Activated T-cell treated with anti-CD3 and anti-CD28 coated beads, Interleukin-2, amount 50 U/mL, for 72 hours (primary cell): ENCODE measurements at regions not wholly inside any gene's neighbourhood (a gene's known extent, or its start where the extent isn't known, plus 50 kb on each side); places are given as distances from the start of the nearest gene placed in this dataset.
A peak's percentile ranks its signal among the peaks of the same experiment; 100 is the strongest.

Source experiments
- ATAC-seq, 2 donors: fragments of 150-1000 bp; cut with Tn5 transposase; replicated peaks in 1 of 2; 2 replicates each; pipeline ENCODE4 v1.10.0; 2021; ENCODE audit warnings: moderate library complexity in 2 of 2, mild to moderate bottlenecking in 1 of 2
- DNase-seq, 2 donors: peaks; one replicate each; pipeline ENCODE4 v3.0.0; 2021 to 2022; ENCODE audit warnings: mixed read lengths in 1 of 2
- H3K27ac Mint-ChIP-seq: one replicate; pipeline ENCODE4 v1.8.0; 2022; ENCODE audit warnings: mild to moderate bottlenecking, moderate library complexity, mixed read lengths
- H3K27me3 Mint-ChIP-seq: one replicate; pipeline ENCODE4 v1.8.0; 2022; ENCODE audit warnings: low read depth, mixed read lengths
- H3K36me3 Mint-ChIP-seq, 2 donors: one replicate each; pipeline ENCODE4 v1.8.0; 2022; ENCODE audit warnings: mixed read lengths in 2 of 2, mild to moderate bottlenecking in 1 of 2; ENCODE audit not compliant: insufficient read depth in 2 of 2
- H3K4me1 Mint-ChIP-seq: one replicate; pipeline ENCODE4 v1.8.0; 2022; ENCODE audit warnings: low read depth, mixed read lengths
- H3K4me3 Mint-ChIP-seq, 2 donors: one replicate each; pipeline ENCODE4 v1.8.0; 2022; ENCODE audit warnings: mild to moderate bottlenecking in 2 of 2, mixed read lengths in 2 of 2, moderate library complexity in 2 of 2
- H3K9me3 Mint-ChIP-seq, 2 donors: one replicate each; pipeline ENCODE4 v1.8.0; 2022; ENCODE audit warnings: mixed read lengths in 2 of 2

GRCh38 chr10:117684046-117684610 is 141.6 kb downstream of the EMX2 start:
- H3K9me3 Mint-ChIP-seq, result no peaks in the 10 kb centered on the region
- H3K27me3 Mint-ChIP-seq, result peaks cover 17% of the 10 kb centered on the region
- no peak for ATAC-seq
- H3K27ac Mint-ChIP-seq, result no peak overlapping the region
- DNase-seq, result no peak
- H3K36me3 Mint-ChIP-seq, result no peaks in the 10 kb centered on the region
- H3K4me1 Mint-ChIP-seq, result no peaks in the 10 kb centered on the region
- no peak overlapping the region for H3K4me3 Mint-ChIP-seq

- ATAC-seq (no peak), DNase-seq (peak in 1 of 2 donors; percentile 8)
- no peak overlapping the region for H3K27ac Mint-ChIP-seq
- H3K9me3 Mint-ChIP-seq, result no peaks in the 10 kb centered on the region
- no peaks in the 10 kb centered on the region for H3K36me3 Mint-ChIP-seq
- peaks cover 17% of the 10 kb centered on the region for H3K27me3 Mint-ChIP-seq
- no peaks in the 10 kb centered on the region for H3K4me1 Mint-ChIP-seq
- H3K4me3 Mint-ChIP-seq, result no peak overlapping the region
Measured at GRCh38 chr10:117684672-117685211, 142.2 kb downstream of the EMX2 start.

- H3K4me3 Mint-ChIP-seq, result no peak overlapping the region
- H3K27ac Mint-ChIP-seq, result no peak overlapping the region
- no peaks in the 10 kb centered on the region for H3K36me3 Mint-ChIP-seq
- H3K27me3 Mint-ChIP-seq, result peaks cover 17% of the 10 kb centered on the region
- H3K4me1 Mint-ChIP-seq, result no peaks in the 10 kb centered on the region
- no peak for DNase-seq
- H3K9me3 Mint-ChIP-seq, result no peaks in the 10 kb centered on the region
- no peak for ATAC-seq
Measured at GRCh38 chr10:117685431-117685830, 142.9 kb downstream of the EMX2 start.

- Mint-ChIP-seq H3K27ac (no peak overlapping the region), H3K4me3 (no peak overlapping the region), H3K27me3 (peaks cover 17% of the 10 kb centered on the region), H3K9me3 (no peaks in the 10 kb centered on the region), H3K36me3 (no peaks in the 10 kb centered on the region), H3K4me1 (no peaks in the 10 kb centered on the region)
- DNase-seq (no peak), ATAC-seq (no peak)
Measured at GRCh38 chr10:117686606-117687005, 144.1 kb downstream of the EMX2 start.

- no peak overlapping the region for H3K27ac Mint-ChIP-seq
- no peak overlapping the region for H3K4me3 Mint-ChIP-seq
- H3K27me3 Mint-ChIP-seq, result peaks cover 30% of the 10 kb centered on the region
- ATAC-seq (no peak), DNase-seq (no peak)
- H3K9me3 Mint-ChIP-seq, result no peaks in the 10 kb centered on the region
- no peaks in the 10 kb centered on the region for H3K36me3 Mint-ChIP-seq
- H3K4me1 Mint-ChIP-seq, result no peaks in the 10 kb centered on the region
Measured at GRCh38 chr10:117688358-117688757, 145.8 kb downstream of the EMX2 start.

- Mint-ChIP-seq H3K9me3 (no peaks in the 10 kb centered on the region), H3K4me1 (no peaks in the 10 kb centered on the region), H3K4me3 (no peak overlapping the region), H3K36me3 (no peaks in the 10 kb centered on the region), H3K27me3 (peaks cover 31% of the 10 kb centered on the region), H3K27ac (no peak overlapping the region)
- ATAC-seq, result no peak
- DNase-seq, result no peak
Measured at GRCh38 chr10:117689566-117689965, 147.0 kb downstream of the EMX2 start.

- no peak overlapping the region for H3K27ac Mint-ChIP-seq
- H3K36me3 Mint-ChIP-seq, result no peaks in the 10 kb centered on the region
- H3K4me1 Mint-ChIP-seq, result no peaks in the 10 kb centered on the region
- H3K9me3 Mint-ChIP-seq, result no peaks in the 10 kb centered on the region
- ATAC-seq, result no peak
- H3K27me3 Mint-ChIP-seq, result peaks cover 28% of the 10 kb centered on the region
- DNase-seq, result no peak
- H3K4me3 Mint-ChIP-seq, result no peak overlapping the region
Measured at GRCh38 chr10:117690359-117690758, 147.8 kb downstream of the EMX2 start.

- DNase-seq, result no peak
- Mint-ChIP-seq H3K36me3 (no peaks in the 10 kb centered on the region), H3K4me1 (no peaks in the 10 kb centered on the region), H3K9me3 (no peaks in the 10 kb centered on the region), H3K27ac (peak overlapping the region; percentile 52), H3K4me3 (no peak overlapping the region), H3K27me3 (peaks cover 20% of the 10 kb centered on the region)
- ATAC-seq, result peak in 1 of 2 donors; percentile 32
Measured at GRCh38 chr10:117694190-117694589, 151.6 kb downstream of the EMX2 start.

GRCh38 chr10:117697402-117697801 is 154.9 kb downstream of the EMX2 start:
- Mint-ChIP-seq H3K9me3 (no peaks in the 10 kb centered on the region), H3K36me3 (no peaks in the 10 kb centered on the region), H3K4me1 (no peaks in the 10 kb centered on the region), H3K4me3 (no peak overlapping the region), H3K27me3 (peaks cover 16% of the 10 kb centered on the region), H3K27ac (no peak overlapping the region)
- DNase-seq, result no peak
- ATAC-seq, result no peak

- H3K36me3 Mint-ChIP-seq, result no peaks in the 10 kb centered on the region
- no peaks in the 10 kb centered on the region for H3K4me1 Mint-ChIP-seq
- no peak overlapping the region for H3K27ac Mint-ChIP-seq
- H3K4me3 Mint-ChIP-seq, result no peak overlapping the region
- ATAC-seq (no peak), DNase-seq (no peak)
- H3K9me3 Mint-ChIP-seq, result no peaks in the 10 kb centered on the region
- peaks cover 6% of the 10 kb centered on the region for H3K27me3 Mint-ChIP-seq
Measured at GRCh38 chr10:117698809-117699208, 156.3 kb downstream of the EMX2 start.

GRCh38 chr10:117699436-117700075 is 157.0 kb downstream of the EMX2 start:
- Mint-ChIP-seq H3K9me3 (no peaks in the 10 kb centered on the region), H3K4me1 (no peaks in the 10 kb centered on the region), H3K27ac (no peak overlapping the region), H3K36me3 (no peaks in the 10 kb centered on the region), H3K4me3 (no peak overlapping the region), H3K27me3 (peaks cover 6% of the 10 kb centered on the region)
- ATAC-seq (no peak), DNase-seq (no peak)

GRCh38 chr10:117710181-117710798 is 167.7 kb downstream of the EMX2 start:
- peaks cover 19% of the 10 kb centered on the region for H3K27me3 Mint-ChIP-seq
- no peak overlapping the region for H3K4me3 Mint-ChIP-seq
- H3K36me3 Mint-ChIP-seq, result no peaks in the 10 kb centered on the region
- ATAC-seq (no peak), DNase-seq (no peak)
- no peaks in the 10 kb centered on the region for H3K4me1 Mint-ChIP-seq
- H3K9me3 Mint-ChIP-seq, result no peaks in the 10 kb centered on the region
- no peak overlapping the region for H3K27ac Mint-ChIP-seq

GRCh38 chr10:117716889-117717288 is 174.3 kb downstream of the EMX2 start:
- H3K4me3 Mint-ChIP-seq, result no peak overlapping the region
- no peak overlapping the region for H3K27ac Mint-ChIP-seq
- H3K9me3 Mint-ChIP-seq, result no peaks in the 10 kb centered on the region

More at GRCh38 chr10:117716889-117717288, 174.3 kb downstream of the EMX2 start:
- peaks cover 7% of the 10 kb centered on the region for H3K27me3 Mint-ChIP-seq
- DNase-seq, result no peak
- no peaks in the 10 kb centered on the region for H3K36me3 Mint-ChIP-seq
- H3K4me1 Mint-ChIP-seq, result no peaks in the 10 kb centered on the region
- ATAC-seq, result no peak
